Adrenal gland (tissue), 5 donors: ENCODE measurements at regions not wholly inside any gene's neighbourhood (a gene's known extent, or its start where the extent isn't known, plus 50 kb on each side); places are given as distances from the start of the nearest gene placed in this dataset.

ENCODE experiments used
- CTCF ChIP-seq, 6 experiments: fragments of 450-650 bp in 4 of 6; fragments of 200-600 bp in 2 of 6; sonication (generic) in 1 of 6; IDR thresholded peaks; 1 replicate in 5 of 6; 2 replicates in 1 of 6; pipeline versions ENCODE4 v1.5.1 to v1.8.0; 2016 to 2021; ENCODE audit warnings: antibody characterized with exemption in 6 of 6, mild to moderate bottlenecking in 2 of 6, moderate library complexity in 1 of 6
- POLR2A ChIP-seq, 2 donors: fragments of 450-650 bp; IDR thresholded peaks; one replicate each; pipeline ENCODE4 v1.6.1; 2017; ENCODE audit warnings: antibody characterized with exemption in 2 of 2, mild to moderate bottlenecking in 2 of 2, moderate library complexity in 1 of 2
- donor health status: DM: no; HTN: no; CAD: no.

GRCh38 chr1:30650968-30651320 is 72.4 kb downstream of the MATN1 start:
- TF ChIP-seq CTCF (IDR thresholded peaks at IDR 0.05): no peak
- TF ChIP-seq POLR2A (IDR thresholded peaks at IDR 0.05): no peak
